Panc1 (cell line): ENCODE measurements at regions not wholly inside any gene's neighbourhood (a gene's known extent, or its start where the extent isn't known, plus 50 kb on each side); places are given as distances from the start of the nearest gene placed in this dataset.

Experiments
- CTCF ChIP-seq: fragments of 450-650 bp; IDR thresholded peaks from 2 replicates; pipeline ENCODE4 v1.5.1; 2017; ENCODE audit warnings: mild to moderate bottlenecking
- POLR2AphosphoS5 ChIP-seq: IDR thresholded peaks from 2 replicates; pipeline ENCODE4 v1.6.1; 2012; ENCODE audit warnings: mild to moderate bottlenecking, low read depth, low read length, moderate library complexity
- SIN3A ChIP-seq: IDR thresholded peaks from 2 replicates; pipeline ENCODE4 v1.6.1; 2012; ENCODE audit warnings: low read depth, mild to moderate bottlenecking, low read length, moderate library complexity, borderline replicate concordance; ENCODE audit not compliant: insufficient read depth

DNA sequence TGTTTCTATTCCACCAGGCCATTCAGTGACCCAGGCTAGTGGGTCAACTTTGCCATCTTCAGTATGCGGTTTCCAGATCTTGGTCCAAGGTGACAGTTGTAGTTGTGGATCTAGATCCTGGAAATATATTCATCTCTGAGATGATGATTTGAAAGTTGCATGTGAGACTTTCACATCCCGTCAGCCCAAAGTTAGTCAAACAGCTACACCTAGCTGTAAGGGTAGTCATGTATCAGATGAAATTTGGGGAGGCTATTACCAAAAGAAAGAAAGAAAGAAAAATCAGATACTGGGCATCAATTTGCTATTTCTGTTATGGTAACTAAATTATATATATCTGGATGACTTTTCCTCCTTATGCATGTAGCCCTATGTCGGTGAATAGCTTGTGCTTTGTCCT is 259.4 kb upstream of the ARX start:
- TF ChIP-seq CTCF (no peak; the same call in 1 of the 2 replicates), POLR2AphosphoS5 (no peak), SIN3A (no peak)
